ENCODE measurements at regions not wholly inside any gene's neighbourhood (a gene's known extent, or its start where the extent isn't known, plus 50 kb on each side); places are given as distances from the start of the nearest gene placed in this dataset.

GRCh38 chr4:98749206-98749605, 90.8 kb upstream of the TSPAN5 start:
- TF ChIP-seq, protein P1, sequence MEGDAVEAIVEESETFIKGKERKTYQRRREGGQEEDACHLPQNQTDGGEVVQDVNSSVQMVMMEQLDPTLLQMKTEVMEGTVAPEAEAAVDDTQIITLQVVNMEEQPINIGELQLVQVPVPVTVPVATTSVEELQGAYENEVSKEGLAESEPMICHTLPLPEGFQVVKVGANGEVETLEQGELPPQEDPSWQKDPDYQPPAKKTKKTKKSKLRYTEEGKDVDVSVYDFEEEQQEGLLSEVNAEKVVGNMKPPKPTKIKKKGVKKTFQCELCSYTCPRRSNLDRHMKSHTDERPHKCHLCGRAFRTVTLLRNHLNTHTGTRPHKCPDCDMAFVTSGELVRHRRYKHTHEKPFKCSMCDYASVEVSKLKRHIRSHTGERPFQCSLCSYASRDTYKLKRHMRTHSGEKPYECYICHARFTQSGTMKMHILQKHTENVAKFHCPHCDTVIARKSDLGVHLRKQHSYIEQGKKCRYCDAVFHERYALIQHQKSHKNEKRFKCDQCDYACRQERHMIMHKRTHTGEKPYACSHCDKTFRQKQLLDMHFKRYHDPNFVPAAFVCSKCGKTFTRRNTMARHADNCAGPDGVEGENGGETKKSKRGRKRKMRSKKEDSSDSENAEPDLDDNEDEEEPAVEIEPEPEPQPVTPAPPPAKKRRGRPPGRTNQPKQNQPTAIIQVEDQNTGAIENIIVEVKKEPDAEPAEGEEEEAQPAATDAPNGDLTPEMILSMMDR (conservative IDR thresholded peaks at IDR 0.05), result no peak
- no peak for TF ChIP-seq ZFX (IDR thresholded peaks at IDR 0.05)
